Activated T-cell treated with anti-CD3 and anti-CD28 coated beads, Interleukin-2, amount 50 U/mL, for 1 hour (primary cell): ENCODE measurements at regions not wholly inside any gene's neighbourhood (a gene's known extent, or its start where the extent isn't known, plus 50 kb on each side); places are given as distances from the start of the nearest gene placed in this dataset.
"Not testable (repeated sequence)": the region's sequence is repeated elsewhere in the genome, so short reads cannot be mapped to it uniquely, and the experiment has no call there.

Source experiments
- DNase-seq: peaks from one replicate; pipeline ENCODE4 v3.0.0-alpha.2; 2020

DNA sequence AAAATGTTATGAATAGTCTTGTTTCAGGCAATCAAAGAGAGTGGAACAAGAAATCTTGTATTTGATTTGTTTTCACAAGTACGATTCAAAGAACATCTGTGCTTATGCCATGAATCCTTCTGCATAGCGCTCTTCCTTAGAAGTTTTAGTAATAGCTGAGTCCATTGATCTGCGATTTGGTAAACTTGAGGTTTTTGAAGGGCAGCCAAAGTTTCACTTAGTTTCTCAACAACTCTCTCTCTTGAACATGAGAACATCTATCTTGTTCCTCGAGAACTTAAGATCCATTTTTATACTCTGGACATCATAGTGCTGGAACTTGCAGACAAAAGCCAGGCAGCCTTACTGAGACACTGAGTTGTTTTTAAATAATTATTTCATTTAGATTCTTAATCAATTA, 96.2 kb upstream of the USP15 start:
- DNase-seq, result no peak

DNA sequence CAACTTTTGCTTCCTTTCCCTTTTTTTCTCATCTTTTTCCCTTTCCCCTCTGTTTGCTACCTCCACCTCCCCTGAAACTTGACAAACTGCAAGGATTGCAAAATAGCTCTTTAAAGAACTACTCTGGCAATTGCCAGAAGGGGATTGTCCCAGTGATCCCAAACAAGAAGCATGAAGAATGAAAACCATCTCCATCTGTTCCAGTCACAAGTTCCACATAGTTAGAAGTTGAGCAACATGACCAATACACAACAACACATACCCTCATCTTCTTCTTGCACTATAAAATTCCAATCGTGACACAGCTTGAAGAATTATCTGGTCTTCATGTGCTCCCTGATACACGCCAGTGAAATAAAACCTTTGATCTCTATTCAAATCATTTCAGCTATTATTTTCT, 93.7 kb upstream of the USP15 start:
- DNase-seq, result no peak

DNA sequence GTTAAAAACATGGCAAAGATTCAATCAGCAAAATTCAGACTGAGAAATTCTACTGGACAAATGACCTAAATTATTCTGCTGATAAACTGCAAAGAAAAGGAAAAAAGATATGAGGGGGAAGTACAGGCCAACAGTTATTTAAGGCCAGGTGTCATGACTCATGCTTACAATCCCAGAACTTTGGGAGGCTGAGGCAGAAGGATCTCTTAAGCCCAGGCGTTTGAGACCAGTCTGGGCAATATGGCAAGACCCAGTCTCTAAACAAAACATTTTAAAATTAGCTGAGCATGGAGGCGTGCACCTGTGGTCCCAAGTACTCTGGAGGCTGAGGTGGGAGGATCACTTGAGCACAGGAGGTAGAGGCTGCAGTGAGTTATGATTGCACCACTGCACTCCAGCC, 91.8 kb upstream of the USP15 start:
- no peak for DNase-seq

DNA sequence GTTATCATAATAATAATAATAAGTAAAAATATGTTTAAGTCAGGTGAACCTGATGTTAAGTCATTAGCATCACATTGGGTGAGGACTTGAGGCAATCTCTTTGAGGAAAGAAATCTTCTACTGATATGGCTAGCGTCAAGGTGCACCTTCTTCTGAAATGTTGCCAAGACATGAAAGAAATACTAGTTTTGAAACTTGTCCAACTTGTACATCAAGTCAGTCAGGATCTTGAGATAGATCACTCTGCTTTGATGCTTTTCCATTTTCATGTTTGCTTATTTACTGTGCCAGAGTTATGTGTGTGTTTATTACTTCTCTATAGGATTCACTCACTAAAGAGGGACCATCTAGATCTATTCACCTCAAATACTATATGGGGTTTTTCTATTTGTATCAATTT, 90.0 kb upstream of the USP15 start:
- no peak for DNase-seq

DNA sequence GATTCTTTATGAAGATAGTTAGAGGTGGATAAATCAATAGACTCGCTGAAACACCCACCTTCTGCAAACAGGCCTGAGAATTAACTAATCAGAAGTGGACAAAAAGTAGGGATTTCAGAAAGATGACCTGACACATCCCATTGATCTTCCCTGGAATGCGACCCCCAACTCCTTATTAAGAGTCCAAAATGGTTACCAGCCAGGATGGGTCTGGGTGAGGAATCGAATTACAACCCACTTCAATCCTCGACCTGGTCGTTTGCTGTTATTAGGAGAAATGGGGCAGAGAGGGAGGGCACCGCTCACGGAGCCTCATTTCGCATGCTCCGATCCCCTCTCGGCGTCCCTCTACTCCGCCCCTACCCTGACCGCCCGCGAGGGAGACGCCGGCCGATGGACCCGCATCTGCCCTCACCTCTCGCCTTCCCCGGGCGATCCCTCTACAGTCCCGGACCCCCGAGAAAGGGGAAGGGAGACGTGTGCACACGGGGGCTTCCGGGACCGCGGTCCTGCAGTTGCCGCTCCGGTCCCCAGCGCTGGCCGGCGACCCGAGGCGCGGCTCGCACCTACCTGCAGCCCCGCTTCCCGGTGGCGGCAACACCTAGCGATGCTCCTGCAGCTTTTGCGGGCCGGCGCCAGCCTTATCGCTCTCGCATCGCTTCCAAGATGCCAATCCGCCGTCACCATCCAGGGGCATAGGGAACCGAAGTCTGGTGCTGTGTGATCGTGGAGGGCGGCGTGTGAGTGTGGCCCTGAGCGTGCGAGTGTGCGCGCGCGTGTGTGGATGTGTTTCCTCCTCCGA, 69.3 kb upstream of the USP15 start:
- DNase-seq, result peak; percentile 25

DNA sequence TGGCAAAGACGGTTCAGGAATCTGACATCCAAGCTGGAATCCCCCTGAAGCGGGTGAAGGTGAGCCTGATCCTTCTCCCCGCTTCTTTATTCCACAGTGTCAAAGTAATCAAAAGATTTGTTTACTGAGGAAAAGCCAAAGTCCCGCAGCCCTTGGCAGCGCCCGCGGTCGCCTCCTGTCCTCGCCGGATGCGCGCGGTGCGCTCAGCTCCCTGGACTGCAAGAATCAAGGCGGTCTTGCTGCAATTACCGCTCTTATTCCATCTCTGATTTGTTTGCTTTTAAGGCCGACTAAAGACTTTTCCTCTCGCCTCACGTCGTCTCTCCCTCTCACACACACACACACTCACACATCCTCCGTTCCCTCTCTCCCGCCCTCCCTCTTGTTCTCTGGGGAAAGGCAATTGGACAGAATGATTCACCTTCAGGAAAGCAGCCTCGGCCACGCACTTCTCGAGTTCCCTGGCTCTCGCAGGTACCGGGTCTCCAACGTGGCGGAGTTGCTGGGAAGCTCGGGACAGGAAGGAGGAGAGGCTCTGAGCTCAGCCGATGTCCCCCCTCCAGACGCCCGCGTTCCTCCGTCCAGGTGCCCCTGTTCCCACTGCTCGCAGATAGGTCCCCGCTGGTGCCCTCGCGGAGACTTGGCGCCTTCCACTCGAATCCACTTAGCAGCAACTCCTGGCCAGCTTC, 68.6 kb upstream of the USP15 start:
- peak; percentile 36 for DNase-seq

DNA sequence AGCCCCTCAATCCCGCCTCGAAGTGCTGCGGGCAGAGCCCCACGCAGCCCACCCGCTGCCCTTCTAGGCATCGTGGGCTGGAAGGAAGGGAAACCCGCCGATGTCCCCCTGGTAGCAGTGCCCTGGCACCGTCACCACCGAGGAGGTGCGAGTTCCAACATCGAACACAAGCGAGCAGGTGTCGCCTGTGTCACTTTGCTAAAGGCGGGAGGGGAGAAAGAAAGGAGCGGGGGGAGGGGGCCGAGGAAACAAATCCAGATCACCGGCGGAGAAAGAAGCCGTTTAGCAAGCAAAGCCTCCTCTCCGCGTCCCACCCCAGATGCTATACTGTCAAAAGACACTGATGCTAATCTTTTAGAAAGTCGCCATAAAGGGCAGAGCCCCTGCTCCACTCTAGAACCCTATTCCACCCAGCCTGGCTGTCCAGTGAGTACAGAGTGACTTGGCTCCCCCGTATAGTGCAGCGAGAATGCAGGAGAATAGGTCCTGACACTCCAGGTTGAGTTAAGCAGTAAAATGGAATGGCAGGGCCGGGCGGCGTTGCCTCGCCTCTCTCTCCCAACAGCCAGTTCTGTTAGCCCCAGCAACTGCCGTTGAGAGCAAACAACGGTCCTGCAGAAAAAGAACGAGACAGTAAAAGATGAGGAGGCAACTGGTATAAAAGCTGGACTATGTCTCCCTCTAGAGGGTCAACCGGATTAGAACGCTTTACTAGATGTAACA, 67.9 kb upstream of the USP15 start:
- peak; percentile 55 for DNase-seq

DNA sequence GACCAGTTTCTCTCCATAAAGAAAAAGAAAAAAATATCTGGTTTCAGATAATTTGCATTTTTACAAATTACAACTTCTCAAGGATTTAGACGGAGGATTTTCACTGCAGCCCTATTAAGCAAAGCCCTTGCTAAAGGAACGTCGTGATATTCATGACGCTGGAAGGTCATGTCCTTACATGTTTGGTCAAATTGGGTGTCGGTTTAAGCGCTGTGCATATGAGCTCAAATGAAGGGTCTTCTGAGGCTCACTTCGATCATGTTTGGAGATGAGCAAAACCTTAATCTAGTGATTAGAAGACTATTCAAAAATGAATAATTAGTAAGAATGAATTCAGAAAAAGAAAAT, 67.3 kb upstream of the USP15 start:
- no peak for DNase-seq

DNA sequence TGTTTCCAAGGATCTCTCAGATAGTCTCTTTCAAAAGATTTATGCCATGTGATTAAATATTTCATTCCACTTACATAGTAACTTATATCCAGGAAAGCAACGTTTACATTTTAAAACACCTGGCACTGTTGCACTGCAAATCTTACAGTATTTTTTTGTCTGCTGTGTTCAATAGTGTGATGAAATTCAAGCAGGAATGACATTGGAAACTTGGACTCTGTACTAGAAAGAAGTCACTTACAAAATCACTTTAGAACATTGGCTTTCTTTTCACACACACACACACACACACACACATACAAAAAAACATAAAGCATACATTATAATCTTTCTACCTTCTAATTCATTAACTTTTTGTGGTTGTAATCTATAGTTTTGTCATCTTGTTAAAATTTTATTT, 66.2 kb upstream of the USP15 start:
- no peak for DNase-seq

DNA sequence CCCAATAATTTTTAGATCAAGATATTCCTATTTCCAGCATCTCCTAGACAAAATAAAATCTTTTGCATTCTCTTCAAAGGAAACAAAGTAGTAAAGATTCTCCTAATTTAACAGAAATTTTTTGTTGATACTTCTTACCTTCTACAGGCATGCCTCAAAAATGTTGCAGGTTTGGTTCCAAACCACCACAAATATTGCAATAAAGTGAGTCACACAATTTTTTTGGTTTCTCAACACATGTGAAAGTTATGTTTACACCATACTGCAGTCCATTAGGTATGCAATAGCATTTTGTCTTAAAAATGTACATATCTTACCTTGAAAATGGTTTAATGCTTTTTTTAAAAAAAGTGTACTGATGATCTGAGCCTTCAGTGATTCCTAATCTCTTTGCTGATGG, 65.6 kb upstream of the USP15 start:
- DNase-seq, result no peak

DNA sequence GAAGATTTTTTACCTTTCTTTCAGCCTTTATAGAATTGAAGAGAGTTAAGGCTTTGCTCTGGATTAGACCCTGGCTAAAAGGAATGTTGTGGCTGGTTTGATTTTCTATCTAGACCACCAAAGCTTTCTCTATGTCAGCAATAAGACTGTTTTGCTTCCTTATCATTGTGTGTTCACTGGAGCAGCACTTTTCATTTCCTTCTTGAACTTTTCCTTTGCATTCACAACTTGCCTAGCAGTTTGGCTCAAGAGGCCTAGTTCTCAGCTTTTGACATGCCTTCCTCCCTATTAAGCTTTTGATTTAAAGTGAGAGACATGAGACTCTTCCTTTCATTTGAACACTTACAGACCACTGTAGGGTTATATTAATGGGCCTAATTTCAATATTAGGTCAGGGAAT, 64.1 kb upstream of the USP15 start:
- no peak for DNase-seq

DNA sequence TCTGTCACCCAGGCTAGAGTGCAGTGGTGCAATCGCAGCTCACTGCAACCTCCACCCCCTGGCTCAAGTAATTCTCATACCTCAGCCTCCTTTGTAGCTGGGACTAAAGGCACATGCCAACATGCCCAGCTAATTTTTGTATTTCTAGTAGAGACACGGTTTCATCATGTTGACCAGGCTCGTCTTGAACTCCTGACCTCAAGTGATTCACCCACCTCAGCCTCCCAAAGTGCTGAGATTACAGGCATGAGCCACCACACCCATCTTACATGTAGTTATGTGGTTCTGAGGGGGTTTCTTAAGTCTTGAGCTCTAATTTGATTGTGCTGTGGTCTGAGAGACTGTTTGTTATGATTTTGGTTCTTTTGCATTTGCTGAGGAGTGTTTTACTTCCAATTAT, 57.3 kb upstream of the USP15 start:
- not testable (repeated sequence) for DNase-seq

DNA sequence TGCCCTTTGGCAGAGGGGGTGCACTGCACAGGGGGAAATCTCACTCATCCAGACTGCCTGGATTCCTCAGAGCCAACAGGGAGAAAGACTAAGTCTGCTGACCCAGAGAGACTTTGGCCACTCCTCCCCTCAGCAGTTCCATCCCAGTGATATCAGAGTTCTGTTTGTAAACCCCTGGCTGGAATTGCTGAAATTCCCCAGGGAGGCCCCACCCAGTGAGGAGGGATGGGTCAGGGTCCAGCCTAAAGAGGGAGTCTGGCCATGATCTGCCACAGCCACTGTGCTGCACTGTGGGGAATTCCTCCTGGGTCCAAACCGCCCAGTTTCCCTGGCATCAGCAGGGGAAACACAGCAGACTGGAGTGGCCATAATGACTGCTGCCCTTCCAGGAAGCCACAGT, 54.9 kb upstream of the USP15 start:
- DNase-seq, result no peak

DNA sequence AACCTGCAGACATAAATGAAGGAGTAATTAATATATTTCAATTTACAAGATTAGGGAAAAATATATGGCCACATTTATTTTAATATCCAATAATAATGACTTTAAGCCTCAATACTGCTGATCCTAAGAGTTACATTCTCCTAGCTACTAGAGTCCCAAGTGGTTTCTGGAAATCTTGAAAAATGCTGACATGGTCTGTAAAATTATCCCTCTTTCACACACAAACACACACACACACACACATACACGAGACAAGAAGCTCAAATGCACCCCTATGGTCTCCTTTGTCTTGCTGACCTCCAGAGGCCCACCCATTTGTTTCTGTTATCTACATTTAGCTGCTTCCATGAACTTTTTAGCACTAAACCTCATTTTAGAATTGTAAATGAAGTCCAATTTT, 53.0 kb upstream of the USP15 start:
- no peak for DNase-seq
